Esophagus squamous epithelium (tissue), 4 donors: ENCODE measurements at regions not wholly inside any gene's neighbourhood (a gene's known extent, or its start where the extent isn't known, plus 50 kb on each side); places are given as distances from the start of the nearest gene placed in this dataset.

Experiments
- POLR2A ChIP-seq, 4 donors: fragments of 450-650 bp; IDR thresholded peaks; one replicate each; pipeline ENCODE4 v1.6.1; 2017; ENCODE audit warnings: antibody characterized with exemption in 4 of 4, mild to moderate bottlenecking in 4 of 4, moderate library complexity in 3 of 4
- TF ChIP-seq, protein P1 (sequence below), 6 experiments: fragments of 450-650 bp in 4 of 6; fragments of 200-600 bp in 2 of 6; sonication (generic) in 2 of 6; IDR thresholded peaks; one replicate each; pipeline ENCODE4 v1.5.1; 2016 to 2019; ENCODE audit warnings: antibody characterized with exemption in 6 of 6, mild to moderate bottlenecking in 4 of 6, moderate library complexity in 4 of 6

DNA sequence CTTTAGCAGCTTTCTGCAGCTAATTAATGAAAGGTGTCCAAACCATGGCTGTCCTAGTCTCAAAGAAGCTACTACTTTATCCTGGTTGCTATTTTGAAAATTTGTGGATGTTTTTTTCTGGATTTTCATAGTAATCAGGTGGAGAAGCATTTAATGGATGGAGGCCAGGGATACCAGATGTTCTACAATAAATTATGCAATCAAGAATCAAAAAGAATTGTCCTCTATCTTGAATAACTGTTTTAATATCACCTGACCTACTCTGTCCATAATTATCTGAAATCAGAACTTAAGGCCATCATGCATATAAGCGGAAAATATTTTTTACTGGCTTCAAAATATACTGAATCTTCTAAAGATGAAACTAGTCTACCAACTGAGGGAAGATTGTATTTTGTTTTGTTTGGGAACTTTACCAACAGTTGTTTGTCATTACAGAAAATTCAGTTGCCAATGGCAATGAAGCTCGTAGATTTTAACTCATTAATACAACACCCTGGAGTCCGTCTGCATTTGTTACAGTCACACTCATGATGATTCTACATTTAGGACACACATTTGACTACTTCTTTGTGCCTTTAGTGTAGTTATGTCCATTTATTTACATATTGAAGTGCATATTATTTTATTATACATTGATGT, 762.3 kb upstream of the GRM7 start:
- TF ChIP-seq, protein P1, sequence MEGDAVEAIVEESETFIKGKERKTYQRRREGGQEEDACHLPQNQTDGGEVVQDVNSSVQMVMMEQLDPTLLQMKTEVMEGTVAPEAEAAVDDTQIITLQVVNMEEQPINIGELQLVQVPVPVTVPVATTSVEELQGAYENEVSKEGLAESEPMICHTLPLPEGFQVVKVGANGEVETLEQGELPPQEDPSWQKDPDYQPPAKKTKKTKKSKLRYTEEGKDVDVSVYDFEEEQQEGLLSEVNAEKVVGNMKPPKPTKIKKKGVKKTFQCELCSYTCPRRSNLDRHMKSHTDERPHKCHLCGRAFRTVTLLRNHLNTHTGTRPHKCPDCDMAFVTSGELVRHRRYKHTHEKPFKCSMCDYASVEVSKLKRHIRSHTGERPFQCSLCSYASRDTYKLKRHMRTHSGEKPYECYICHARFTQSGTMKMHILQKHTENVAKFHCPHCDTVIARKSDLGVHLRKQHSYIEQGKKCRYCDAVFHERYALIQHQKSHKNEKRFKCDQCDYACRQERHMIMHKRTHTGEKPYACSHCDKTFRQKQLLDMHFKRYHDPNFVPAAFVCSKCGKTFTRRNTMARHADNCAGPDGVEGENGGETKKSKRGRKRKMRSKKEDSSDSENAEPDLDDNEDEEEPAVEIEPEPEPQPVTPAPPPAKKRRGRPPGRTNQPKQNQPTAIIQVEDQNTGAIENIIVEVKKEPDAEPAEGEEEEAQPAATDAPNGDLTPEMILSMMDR (IDR thresholded peaks at IDR 0.05), result no peak
- TF ChIP-seq POLR2A (IDR thresholded peaks at IDR 0.05), result no peak
